Astrocyte of the cerebellum (primary cell): ENCODE measurements at regions not wholly inside any gene's neighbourhood (a gene's known extent, or its start where the extent isn't known, plus 50 kb on each side); places are given as distances from the start of the nearest gene placed in this dataset.

ENCODE experiments used
- DNase-seq: peaks from one replicate; pipeline ENCODE4 v3.0.0-alpha.2; 2011; ENCODE audit warnings: low read depth
- H3K4me3 ChIP-seq: 2 replicates; pipeline ENCODE4 v1.5.1; 2011; ENCODE audit warnings: mild to moderate bottlenecking, low read depth, low read length, moderate library complexity
- in situ Hi-C: cut with HindIII; loops from 2 replicates; pipeline ENCODE4 v1.10.0; 2017; ENCODE audit warnings: low sequenced_read_pairs
- TF ChIP-seq, protein P1 (sequence below): IDR thresholded peaks from 2 replicates; pipeline ENCODE4 v1.5.1; 2012; ENCODE audit warnings: low read length, low read depth, moderate library complexity, mild to moderate bottlenecking; ENCODE audit errors: missing control alignments

DNA sequence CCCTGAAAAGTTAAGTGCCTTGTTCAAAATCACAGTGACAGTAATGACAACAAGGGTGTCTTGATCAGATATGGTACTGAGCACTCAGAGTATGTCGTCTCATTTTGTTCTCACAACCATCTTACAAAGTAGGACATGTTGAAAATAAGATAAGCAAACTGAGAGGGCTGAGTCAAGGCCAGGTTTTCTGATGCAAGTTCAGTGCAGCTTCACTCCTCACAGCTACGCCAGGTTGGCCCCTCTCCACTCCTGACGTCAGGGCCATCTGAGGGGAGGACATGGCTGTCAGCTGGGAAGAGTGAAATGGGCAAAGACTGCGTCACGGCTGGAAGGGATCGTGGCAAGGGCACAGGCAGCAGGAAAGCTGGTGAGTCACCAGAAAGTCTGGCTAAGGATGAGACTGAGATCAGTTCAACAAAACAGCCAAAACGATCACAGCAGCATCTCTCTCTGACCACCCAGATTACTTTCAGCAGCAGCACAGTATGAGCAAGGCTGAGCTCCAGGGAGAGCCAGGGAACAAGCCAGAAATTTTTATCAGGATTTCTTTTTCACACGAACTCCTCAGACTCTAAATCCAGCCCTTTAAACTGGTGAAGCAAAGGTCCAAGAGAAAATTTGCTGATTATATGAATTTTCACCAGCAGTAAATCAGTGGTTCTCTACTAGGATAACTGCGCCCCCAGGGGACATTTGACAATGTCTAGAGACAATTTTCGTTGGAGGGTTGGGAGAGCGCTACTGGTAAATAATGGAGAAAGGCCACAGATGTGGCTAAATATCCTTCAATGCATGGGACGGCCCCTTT, 297.9 kb upstream of the AMIGO2 start:
- TF ChIP-seq, protein P1, sequence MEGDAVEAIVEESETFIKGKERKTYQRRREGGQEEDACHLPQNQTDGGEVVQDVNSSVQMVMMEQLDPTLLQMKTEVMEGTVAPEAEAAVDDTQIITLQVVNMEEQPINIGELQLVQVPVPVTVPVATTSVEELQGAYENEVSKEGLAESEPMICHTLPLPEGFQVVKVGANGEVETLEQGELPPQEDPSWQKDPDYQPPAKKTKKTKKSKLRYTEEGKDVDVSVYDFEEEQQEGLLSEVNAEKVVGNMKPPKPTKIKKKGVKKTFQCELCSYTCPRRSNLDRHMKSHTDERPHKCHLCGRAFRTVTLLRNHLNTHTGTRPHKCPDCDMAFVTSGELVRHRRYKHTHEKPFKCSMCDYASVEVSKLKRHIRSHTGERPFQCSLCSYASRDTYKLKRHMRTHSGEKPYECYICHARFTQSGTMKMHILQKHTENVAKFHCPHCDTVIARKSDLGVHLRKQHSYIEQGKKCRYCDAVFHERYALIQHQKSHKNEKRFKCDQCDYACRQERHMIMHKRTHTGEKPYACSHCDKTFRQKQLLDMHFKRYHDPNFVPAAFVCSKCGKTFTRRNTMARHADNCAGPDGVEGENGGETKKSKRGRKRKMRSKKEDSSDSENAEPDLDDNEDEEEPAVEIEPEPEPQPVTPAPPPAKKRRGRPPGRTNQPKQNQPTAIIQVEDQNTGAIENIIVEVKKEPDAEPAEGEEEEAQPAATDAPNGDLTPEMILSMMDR = no peak
- H3K4me3 ChIP-seq = peak overlapping the region; percentile 11
- in situ Hi-C loops = no loop called here
- peak; percentile 97 for DNase-seq

DNA sequence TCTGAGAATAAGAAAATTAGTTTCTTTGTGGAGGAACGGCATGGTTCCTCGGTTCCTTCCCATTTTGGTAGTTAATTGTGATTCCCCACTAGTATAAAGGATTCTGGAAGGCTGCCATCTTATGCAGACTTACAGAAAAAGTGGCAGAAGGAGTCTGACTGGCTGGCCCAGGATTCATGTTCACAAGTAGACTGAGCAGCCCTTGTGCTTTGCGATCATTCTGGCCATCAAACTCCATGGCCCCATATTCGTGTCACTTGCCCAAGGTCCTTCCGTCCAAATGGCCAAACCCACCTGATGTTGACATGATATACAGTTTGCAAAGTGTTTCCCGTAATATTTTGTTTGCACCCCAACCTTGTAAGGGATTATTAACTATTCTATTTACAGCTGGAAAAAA, 297.2 kb upstream of the AMIGO2 start:
- in situ Hi-C loops = no loop called here
- no peak overlapping the region for H3K4me3 ChIP-seq
- DNase-seq = no peak
- TF ChIP-seq, protein P1 = no peak

DNA sequence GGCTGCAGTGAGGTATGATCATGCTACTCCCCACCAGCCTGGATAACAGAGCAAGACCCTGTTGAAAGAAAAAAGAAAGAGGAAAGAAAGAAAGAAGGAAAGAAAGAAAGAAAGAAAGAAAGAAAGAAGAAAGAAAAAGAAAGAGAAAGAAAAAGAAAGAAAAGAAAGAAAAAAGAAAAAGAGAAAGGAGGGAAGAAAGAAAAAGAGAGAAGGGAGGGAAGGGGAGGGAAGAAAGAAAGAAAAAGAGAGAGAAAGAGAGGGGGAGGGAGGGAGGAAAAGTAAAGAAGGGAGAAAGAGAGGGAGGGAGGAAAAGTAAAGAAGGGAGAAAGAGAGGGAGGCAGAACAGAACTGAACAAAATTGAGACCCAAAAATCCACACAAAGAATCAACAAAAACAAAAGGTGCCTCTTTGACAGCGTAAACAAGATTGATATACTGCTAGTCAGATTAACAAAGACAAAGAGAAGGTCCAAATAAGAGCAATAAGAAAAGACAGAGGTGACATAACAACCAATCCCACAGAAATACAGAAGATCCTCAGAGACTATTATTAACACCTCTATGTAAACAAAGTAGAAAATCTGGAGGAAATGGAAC, 293.9 kb upstream of the AMIGO2 start:
- in situ Hi-C loops = no loop called here
- H3K4me3 ChIP-seq = no peak overlapping the region
- TF ChIP-seq, protein P1 = no peak
- DNase-seq = no peak

DNA sequence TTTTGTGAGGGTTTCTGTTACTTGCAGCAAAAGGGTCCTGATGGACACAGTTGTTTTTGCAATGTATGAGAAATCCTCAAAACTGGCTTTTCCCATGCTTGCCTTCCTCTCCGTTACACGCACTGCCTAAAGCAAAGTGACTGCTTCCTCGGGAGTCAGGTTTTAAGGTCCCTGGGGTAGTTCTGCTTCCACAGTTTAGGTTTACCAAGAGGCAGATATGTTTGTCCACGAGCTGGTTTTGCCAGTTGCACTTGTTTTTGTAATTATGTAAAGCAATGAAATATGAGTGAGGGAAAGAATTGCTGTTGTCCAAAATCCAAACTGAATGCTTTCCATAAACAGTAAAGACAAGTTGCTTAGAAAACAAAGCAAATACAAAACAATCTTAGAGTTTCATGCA, 290.7 kb upstream of the AMIGO2 start:
- TF ChIP-seq, protein P1 = no peak
- no peak overlapping the region for H3K4me3 ChIP-seq
- DNase-seq = no peak
- in situ Hi-C loops = no loop called here

DNA sequence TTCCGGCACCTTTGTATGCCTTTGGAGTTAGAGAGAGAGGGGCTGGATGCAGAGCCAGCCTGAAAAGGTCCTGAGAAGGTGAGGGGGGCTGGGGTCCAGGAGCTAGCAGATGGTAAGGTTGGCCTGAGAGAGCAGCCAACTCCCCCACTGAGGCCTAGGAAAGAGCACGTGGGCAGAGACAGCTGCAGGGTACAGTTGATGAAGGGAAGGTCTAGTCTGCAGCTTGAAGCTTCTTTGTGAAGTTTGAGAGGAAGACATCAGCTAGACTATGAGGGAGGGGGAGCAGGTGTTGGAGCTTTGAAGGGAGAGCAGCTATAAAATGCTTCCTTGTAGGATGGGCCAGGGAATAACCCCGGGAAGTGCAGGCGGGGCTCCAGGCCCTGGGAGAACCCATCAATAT, 289.3 kb upstream of the AMIGO2 start:
- no peak for DNase-seq
- in situ Hi-C loops = no loop called here
- TF ChIP-seq, protein P1 = no peak
- no peak overlapping the region for H3K4me3 ChIP-seq

DNA sequence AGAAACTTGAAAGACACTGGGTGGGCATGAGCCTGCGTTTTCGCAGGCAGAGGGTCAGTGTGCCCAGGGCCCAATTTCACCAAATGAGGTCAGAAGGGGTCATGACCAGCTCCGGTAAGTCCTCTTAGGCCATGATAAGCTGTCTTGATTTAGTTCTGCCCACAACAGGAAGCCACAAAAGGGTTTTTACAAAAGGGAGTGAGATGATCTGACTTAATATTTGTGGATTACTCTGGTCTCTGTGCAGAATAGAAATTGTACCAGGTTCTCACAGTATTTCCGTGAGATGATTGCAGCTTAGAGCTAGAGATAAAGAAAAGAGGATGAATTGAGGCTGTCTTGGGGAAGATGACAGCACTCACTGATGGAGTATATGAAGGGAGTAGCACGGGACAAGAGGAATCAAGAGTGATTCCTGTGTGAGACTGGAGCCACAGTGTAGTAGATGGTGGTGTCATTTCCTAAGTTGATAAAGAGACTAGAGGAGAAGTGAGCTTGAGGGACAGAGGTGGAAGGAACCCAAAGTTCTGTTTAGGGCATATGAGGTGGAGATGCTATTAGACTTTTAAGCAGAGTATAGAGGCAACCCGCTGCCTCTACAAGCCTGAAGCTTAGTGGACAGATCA, 288.3 kb upstream of the AMIGO2 start:
- no peak for DNase-seq
- in situ Hi-C loops = no loop called here
- TF ChIP-seq, protein P1 = no peak
- H3K4me3 ChIP-seq = no peak overlapping the region
